Midbrain (tissue), 1 donor: ENCODE measurements at regions not wholly inside any gene's neighbourhood (a gene's known extent, or its start where the extent isn't known, plus 50 kb on each side); places are given as distances from the start of the nearest gene placed in this dataset.
"Not testable (repeated sequence)": the region's sequence is repeated elsewhere in the genome, so short reads cannot be mapped to it uniquely, and the experiment has no call there.

Experiments
- DNase-seq: peaks from one replicate; lab custom pipeline; 2025; lab: John Stamatoyannopoulos, UW

GRCh38 chr4:25981749-25982148, 67.7 kb downstream of the SMIM20 start:
- DNase-seq: no peak

DNA sequence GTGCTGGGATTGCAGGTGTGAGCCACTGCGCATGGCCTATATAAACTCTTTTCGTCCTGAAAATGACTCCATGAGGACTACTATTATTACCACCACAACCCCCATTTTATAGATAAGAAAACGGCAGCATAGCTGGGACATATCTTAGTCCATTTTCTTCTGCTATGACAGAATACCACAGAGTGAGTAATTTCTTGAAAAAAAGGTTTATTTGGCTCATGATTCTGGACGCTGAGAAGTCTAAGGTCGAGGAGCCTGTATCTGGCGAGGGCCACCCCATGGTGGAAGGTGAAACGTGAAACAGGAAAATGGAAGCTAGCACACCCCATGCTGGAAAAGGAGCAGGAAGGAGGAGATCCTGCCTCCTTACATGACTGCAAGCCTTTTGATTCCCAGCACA, 68.9 kb downstream of the SMIM20 start:
- no peak for DNase-seq

DNA sequence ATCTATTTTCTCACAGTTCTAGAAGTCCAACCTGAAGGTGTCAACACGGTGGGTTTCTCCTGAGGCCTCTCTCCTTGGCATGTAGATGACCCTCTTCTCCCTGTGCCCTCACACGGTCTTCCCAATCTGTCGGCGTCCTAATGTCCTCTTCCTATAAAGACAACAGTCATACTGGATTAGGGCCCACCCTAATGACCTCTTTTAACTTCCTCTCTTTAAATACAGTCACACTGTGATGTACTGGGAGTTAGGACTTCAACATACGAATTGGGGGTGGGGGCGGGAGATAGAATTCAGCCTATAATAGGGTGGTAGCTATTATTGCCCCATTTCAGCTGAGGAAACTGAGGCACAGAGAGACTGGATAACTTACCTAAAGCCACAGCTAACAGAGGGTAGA, 70.2 kb downstream of the SMIM20 start:
- DNase-seq: no peak

DNA sequence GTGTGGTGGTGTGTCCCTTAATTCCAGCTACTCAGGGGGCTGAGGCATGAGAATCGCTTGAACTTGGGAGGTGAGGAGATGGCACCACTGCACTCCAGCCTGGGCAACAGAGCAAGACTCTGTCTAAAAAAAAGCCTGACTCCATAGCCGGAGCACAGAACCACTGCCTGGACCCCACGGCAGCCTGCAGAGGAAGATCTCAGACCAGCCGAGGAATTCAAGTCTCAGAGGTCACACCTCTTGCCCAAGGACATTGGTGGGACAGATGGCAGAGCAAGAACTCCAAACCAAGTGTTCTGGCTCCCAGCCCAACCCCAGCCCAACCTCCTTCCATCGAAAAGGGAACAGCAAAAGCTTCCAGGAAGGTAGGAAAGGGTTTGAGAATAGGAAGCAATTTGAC, 70.8 kb downstream of the SMIM20 start:
- DNase-seq: no peak

GRCh38 chr4:25986807-25987206, 72.8 kb downstream of the SMIM20 start:
- DNase-seq: no peak

DNA sequence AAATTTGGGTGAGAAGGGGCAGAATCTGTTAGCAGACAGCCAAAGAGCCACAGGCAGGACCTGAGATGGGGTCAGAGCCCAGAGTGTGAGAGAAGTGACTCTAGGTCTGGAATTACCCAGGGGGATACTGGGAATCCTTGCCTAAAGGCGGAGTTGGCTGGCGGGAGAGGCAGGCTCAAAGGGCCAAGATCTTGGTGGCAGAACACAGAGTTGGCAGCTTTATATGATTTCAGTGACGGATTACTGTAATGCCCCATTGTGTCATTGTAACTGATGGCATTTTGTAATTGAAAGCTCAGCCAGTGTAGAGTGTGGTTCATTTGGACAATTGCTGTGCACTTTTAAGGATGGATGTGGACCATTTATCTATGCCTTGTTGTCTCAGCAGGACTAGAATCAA, 77.3 kb downstream of the SMIM20 start:
- no peak for DNase-seq

DNA sequence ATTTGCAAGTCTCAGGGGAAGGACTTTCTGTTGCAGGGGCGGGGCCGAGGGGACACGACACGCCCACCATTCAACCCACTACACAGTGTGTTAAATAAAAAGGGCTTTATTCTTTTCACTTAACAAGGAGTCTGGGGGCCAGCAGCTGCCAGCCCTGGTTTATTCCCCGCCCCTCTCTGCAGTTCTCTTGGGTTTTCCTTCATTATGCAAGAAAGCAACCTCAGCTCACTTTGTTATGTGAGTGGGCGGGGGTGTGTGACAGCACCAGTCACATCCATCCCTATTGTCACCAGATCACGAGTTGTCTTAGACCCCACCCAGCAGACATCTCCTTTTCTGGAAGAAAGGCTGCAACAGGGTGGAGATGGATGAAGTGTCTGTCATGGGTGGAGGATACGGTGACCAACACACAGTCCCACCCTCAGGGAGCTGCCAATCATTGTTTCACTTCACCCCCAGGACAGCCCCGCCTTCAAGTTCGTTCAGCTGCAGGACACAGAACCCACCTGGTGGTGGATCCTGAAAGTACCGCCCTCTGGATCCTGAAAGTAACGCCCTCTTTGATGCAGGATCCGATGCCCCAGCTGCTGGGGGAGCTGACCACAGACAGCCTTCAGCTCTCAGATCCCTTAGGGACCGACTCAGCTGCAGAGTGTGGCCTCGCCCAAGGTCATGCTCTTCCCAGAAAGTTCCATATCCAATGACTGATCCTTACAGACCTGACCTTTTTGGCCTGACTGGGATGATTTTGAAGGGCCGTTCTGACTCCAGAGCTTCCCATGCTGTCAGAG, 79.6 kb downstream of the SMIM20 start:
- no peak for DNase-seq

GRCh38 chr4:25994577-25994976, 80.6 kb downstream of the SMIM20 start:
- not testable (repeated sequence) for DNase-seq

DNA sequence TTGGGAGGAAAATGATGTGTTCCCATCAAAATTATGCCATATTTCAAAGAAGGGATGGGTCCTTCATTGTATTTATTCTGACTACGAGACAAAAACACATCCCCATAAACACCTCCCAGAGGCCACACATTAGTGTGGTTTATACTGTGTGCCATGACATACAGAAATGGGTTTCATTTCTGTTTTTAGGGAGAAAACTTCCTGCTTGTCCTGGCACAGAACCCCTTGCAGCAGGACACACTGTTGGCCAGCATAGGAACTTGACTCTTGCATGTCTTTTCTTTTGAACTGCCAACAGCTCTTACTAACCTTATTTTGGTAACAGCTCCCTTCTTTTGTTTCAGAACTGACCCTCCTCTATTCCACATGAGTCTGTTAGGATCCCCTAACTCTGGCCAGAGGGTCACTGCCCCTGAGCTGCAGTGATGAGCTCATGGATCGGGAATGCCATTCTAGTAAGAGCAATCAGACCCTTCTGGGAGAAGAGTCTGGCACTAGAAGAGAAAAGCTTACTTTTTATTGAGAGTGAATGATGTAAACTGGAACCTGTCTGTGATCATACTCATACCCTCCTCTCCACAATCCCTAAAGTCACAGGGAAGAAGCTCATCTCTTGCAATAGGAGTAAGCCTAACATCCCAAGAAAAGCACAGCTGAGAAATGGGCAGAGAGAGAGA, 86.4 kb downstream of the SMIM20 start:
- DNase-seq: peak; percentile 18

- DNase-seq: no peak
Measured at GRCh38 chr4:26001413-26001812, 87.4 kb downstream of the SMIM20 start.

- DNase-seq: no peak
Measured at GRCh38 chr4:26001816-26002215, 87.8 kb downstream of the SMIM20 start.

- DNase-seq: no peak
Measured at GRCh38 chr4:26003056-26003455, 89.0 kb downstream of the SMIM20 start.

GRCh38 chr4:26004290-26004689, 90.3 kb downstream of the SMIM20 start:
- no peak for DNase-seq

DNA sequence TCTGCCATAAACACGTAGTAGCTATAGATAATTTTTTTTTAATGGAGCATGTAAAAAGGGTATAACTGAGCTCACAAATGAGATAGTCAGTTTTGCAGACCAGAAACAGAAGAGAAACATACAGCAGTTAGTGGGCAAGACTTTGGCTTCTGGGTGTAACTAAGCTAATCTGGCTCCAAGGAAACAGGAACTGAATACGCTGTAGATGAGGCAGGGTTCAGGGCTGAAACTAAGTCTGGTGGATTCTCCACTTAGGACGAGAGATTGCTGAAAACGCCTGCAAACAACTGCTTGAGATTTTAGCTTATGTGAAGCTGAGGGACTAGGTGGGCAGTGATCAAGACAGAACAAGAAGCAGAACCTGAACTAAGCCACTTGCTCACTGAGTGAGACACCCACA, 91.7 kb downstream of the SMIM20 start:
- no peak for DNase-seq

DNA sequence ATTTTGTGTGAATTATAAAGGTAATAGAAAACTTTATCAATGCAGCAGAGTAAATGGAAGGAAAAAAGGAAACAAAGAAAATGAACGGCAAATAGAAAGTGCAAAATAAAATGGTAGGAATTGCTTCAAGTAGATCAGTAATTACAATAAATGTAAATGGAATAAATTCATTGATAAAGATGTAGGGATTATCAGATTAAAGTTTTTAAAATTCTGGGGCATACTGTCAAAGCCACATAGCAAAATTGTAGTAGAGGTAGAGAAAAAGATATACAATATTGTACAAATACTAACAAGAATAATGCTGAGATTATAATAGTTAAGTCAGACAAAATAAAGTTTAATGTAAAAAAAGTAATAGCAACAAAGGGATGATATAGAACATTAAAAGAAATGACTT, 94.7 kb downstream of the SMIM20 start:
- DNase-seq: no peak

DNA sequence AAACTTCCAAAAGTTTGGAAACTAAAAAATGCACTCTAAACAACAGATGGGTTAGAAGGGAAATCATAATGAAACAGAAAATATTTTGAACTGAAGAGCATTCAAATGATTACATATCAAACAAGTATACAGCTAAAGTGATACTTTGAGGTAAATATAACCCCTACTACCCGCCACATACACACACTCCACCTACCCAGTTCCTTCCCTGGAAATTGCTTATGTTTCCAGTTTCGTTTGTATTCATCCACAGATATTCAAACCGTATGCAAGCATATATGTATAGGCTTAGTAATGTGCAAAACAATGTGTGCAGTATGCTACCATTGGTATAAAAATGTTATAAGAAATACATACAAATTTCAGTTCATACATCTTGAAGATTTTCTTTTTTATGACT, 95.5 kb downstream of the SMIM20 start:
- no peak for DNase-seq

GRCh38 chr4:26010304-26010703, 96.3 kb downstream of the SMIM20 start:
- DNase-seq: no peak

DNA sequence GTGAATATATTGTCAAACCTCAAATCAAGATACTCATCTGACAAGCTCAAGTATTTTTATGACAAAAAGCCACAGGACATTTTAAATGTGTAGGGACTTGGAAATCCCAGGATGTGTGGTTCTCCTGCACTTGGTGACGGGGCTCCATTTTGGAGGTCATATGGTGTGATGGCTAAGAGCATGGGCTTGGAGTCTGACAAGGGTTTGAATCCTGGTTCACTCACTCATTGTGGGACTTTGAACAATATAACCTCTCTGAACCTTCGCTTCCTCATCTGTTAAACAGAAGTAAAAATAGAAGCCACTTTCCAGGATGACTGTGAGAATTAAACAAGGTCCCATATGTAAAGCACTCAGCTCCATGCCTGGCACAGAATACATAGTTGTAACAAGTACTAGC, 99.6 kb downstream of the SMIM20 start:
- no peak for DNase-seq

DNA sequence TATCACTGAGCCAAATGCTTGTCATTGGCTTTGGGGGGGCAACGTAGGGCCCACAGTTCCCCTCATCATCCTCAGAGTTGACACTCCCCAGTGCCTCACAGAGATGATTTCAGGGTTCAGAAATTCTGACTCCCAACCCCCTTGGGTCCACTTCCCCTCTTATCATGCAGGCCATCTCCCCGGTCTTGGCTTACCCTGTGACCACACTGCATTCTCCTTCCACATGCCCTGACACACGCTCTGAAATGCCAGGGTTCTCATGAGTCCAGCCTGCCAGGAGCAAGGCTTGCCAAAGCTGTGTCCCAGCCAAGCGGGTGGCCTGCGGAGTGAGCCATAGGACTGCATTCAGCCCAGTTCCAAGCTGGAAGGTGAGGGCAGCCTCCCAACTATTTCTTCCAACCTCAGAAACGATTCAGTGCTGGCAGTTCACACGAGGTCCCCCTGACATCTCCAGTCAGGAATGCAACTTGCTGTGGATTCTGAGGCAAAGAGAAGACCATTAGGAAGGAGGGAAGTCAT, 101.2 kb downstream of the SMIM20 start:
- no peak for DNase-seq

GRCh38 chr4:26015906-26016305, 101.9 kb downstream of the SMIM20 start:
- DNase-seq: no peak

GRCh38 chr4:26017531-26017930, 103.5 kb downstream of the SMIM20 start:
- no peak for DNase-seq

DNA sequence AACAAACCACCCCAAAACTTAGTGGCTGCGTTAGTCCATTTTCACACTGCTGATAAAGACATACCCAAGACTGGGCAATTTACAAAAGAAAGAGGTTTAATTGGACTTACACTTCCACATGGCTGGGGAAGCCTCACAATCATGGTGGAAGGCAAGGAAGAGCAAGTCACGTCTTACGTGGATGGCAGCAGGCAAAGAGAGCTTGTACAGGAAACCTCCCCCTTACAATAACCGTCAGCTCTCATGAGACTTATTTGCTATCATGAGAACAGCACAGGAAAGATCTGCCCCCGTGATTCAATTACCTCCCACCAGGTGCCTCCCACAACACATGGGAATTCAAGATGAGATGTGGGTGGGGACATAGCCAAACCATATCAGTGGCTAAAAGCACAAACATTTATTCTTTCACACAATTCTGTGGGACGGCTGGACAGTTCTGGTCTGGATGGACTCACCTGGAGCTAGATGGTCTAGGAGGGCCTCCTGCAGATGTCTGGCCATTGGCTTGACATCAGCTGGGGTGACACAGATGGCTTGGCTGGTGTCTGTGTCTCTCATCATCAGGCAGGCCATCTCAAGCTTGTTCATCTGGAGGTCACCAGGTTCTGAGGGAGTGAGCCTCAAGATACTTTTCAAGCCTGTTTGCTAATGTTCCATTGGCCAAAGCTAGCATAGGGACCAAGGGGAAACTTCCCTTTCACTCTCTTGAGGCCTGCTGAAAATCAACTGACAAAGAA, 104.1 kb downstream of the SMIM20 start:
- not testable (repeated sequence) for DNase-seq
